ENCODE measurements at regions not wholly inside any gene's neighbourhood (a gene's known extent, or its start where the extent isn't known, plus 50 kb on each side); places are given as distances from the start of the nearest gene placed in this dataset.

DNA sequence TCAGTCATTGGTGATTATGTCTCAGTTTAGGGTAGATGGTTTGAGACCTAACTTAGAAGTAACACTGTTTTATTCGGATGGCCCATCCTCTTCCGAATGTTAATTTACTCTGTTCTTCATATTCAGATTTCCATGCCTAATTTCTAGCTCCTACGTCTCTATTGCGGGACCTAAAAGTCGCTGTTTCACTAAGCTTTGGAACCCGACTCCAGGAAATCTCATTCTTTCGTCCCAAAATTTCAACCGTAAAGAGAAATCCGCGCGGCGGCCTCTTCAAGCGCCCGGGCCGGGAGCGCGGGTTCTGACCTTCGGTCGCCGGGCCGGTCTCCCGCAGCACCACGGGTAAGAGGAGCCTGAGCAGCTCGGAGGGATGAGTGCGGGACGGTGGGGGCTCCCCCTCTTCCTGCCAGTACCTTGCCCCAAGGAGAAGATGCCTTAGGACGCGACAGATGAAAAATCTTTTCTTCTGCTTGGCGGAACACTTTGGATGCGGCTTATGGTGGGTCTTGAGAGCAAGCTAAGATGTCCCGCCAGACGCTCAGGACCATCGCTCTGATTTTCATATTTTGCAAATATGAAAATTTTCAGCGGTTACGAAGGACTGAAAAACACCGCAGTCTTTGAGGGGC, 128.7 kb downstream of the PPIAL4G start:
- ChIA-PET POLR2A (interaction anchor here (1.0 to 2.4 kb wide), 4 partner anchors 20 to 169 kb away, joined by 3 to 9 read pairs (median 4); no protein-coding TSS in a partner anchor), CTCF (interaction anchor here (1.1 to 2.0 kb wide), 3 partner anchors 9 to 16 kb away, joined by 3 to 6 read pairs (median 5); no protein-coding TSS in a partner anchor)
- Mint-ChIP-seq H3K27me3 (ENCODE audit: low read depth) (peaks cover 68% of the 10 kb centered on the region), H3K4me1 (peaks cover 12% of the 10 kb centered on the region), H3K27ac (no peak overlapping the region), H3K9me3 (no peaks in the 10 kb centered on the region), H3K4me3 (peak overlapping the region; percentile 82), H3K36me3 (no peaks in the 10 kb centered on the region)
- DNase-seq (ENCODE audit: low spot score) (peak; percentile 29), ATAC-seq (peak; percentile 14; the same call in 1 of the 2 replicates)
- TF ChIP-seq TCF7 (CRISPR knock-in tag; IDR thresholded peaks at IDR 0.05; ENCODE audit: low read depth) (no peak), ETV6 (CRISPR knock-in tag; IDR thresholded peaks at IDR 0.05) (no peak), ATF1 (CRISPR knock-in tag; IDR thresholded peaks at IDR 0.05) (no peak), ESRRA (CRISPR knock-in tag; IDR thresholded peaks at IDR 0.05; ENCODE audit: borderline replicate concordance) (no peak), NR1H2 (CRISPR knock-in tag; IDR thresholded peaks at IDR 0.05) (no peak), NFE2L1 (CRISPR knock-in tag; IDR thresholded peaks at IDR 0.05) (no peak), IRF1 (CRISPR knock-in tag; IDR thresholded peaks at IDR 0.05) (no peak)

DNA sequence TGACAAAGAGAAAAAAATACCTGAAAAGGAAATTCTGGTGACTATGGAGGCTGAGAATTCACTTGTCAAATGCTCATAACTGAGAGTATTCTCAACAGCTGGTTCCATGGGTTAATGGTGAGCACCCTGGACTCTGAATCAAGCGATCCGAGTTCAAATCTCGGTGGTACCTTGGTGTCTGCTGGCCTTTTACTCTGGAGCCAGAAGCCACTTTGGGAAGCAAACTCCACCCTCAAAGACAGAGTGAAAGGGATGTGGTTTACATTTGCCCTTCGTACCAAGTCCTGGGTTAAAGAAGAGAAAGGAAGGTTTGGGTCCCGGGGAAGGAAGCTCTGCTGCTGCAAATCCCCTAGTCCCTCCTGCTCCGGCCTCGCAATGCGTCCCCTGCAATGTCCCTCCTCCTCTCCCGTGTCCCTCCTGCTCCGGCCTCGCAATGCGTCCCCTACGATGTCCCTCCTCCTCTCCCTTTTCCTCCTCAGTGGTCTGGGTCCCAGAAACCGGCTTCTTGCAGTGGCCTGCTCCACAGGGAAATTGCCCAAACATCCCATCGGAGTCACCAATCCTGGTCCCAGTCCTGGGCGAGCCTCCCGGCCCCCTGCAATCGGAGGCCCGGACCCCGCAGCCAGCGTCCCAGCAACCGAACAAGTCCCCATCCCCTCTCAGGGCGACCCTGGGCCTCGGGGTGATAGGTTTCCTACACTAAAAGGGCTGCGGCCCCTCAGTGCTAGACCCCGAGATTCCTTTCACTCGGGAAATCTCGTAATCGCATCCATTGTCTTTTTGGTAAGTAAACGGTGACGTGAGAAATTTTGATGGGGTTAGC, 129.4 kb downstream of the PPIAL4G start:
- CTCF ChIA-PET, result interaction anchor here (0.9 to 2.0 kb wide), 4 partner anchors 8 to 15 kb away, joined by 3 to 6 read pairs (median 4); no protein-coding TSS in a partner anchor
- DNase-seq (ENCODE audit: low spot score) (peak; percentile 54), ATAC-seq (peak; percentile 92)
- POLR2A ChIA-PET, result interaction anchor here (1.0 to 2.4 kb wide), 4 partner anchors 19 to 169 kb away, joined by 3 to 9 read pairs (median 4); no protein-coding TSS in a partner anchor
- H3K27me3 Mint-ChIP-seq (ENCODE audit: low read depth), result peaks cover 74% of the 10 kb centered on the region
- H3K9me3 Mint-ChIP-seq, result no peaks in the 10 kb centered on the region
- peak overlapping the region; percentile 50 for H3K27ac Mint-ChIP-seq
- TF ChIP-seq TEAD1 (CRISPR knock-in tag; IDR thresholded peaks at IDR 0.05) (no peak), HMGXB4 (CRISPR knock-in tag; IDR thresholded peaks at IDR 0.05) (0 out of 2 replicates have a peak, but pooled peaks have one; percentile 17)
- H3K4me1 Mint-ChIP-seq, result peaks cover 12% of the 10 kb centered on the region
- H3K36me3 Mint-ChIP-seq, result no peaks in the 10 kb centered on the region
- peak overlapping the region; percentile 82 for H3K4me3 Mint-ChIP-seq

- Mint-ChIP-seq H3K36me3 (no peaks in the 10 kb centered on the region), H3K4me1 (peaks cover 12% of the 10 kb centered on the region), H3K4me3 (peak overlapping the region; percentile 82), H3K9me3 (no peaks in the 10 kb centered on the region), H3K27ac (no peak overlapping the region), H3K27me3 (ENCODE audit: low read depth) (peaks cover 73% of the 10 kb centered on the region)
- DNase-seq (ENCODE audit: low spot score), result no peak
- ChIA-PET POLR2A (interaction anchor here (1.1 kb wide), 1 partner anchor 18 kb away, joined by 3 read pairs; no protein-coding TSS in a partner anchor), CTCF (interaction anchor here (0.9 kb wide), 1 partner anchor 9 kb away, joined by 3 read pairs; no protein-coding TSS in a partner anchor)
- TF ChIP-seq, protein P1, sequence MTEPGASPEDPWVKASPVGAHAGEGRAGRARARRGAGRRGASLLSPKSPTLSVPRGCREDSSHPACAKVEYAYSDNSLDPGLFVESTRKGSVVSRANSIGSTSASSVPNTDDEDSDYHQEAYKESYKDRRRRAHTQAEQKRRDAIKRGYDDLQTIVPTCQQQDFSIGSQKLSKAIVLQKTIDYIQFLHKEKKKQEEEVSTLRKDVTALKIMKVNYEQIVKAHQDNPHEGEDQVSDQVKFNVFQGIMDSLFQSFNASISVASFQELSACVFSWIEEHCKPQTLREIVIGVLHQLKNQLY (CRISPR knock-in tag; IDR thresholded peaks at IDR 0.05), result no peak
- no peak for TF ChIP-seq MXD4 (CRISPR knock-in tag; IDR thresholded peaks at IDR 0.05; ENCODE audit: borderline replicate concordance)
- TF ChIP-seq, protein P2, sequence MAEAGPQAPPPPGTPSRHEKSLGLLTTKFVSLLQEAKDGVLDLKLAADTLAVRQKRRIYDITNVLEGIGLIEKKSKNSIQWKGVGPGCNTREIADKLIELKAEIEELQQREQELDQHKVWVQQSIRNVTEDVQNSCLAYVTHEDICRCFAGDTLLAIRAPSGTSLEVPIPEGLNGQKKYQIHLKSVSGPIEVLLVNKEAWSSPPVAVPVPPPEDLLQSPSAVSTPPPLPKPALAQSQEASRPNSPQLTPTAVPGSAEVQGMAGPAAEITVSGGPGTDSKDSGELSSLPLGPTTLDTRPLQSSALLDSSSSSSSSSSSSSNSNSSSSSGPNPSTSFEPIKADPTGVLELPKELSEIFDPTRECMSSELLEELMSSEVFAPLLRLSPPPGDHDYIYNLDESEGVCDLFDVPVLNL (CRISPR knock-in tag; IDR thresholded peaks at IDR 0.05; ENCODE audit: borderline replicate concordance, low read depth), result no peak
- no peak for TF ChIP-seq IRF2 (CRISPR knock-in tag; IDR thresholded peaks at IDR 0.05; ENCODE audit: borderline replicate concordance, low read depth)
- TF ChIP-seq TEAD4 (CRISPR knock-in tag; IDR thresholded peaks at IDR 0.05), result no peak
- TF ChIP-seq ARID4B (CRISPR knock-in tag; IDR thresholded peaks at IDR 0.05; ENCODE audit: borderline replicate concordance), result no peak
- TF ChIP-seq NFYB (CRISPR knock-in tag; conservative IDR thresholded peaks at IDR 0.05; ENCODE audit: low read depth), result no peak
- TF ChIP-seq SMAD4 (CRISPR knock-in tag; IDR thresholded peaks at IDR 0.05), result no peak
- no peak for ATAC-seq
Observed at GRCh38 chr1:148352470-148353053, 130.5 kb downstream of the PPIAL4G start.
